HG03457 (cell line): ENCODE measurements at regions not wholly inside any gene's neighbourhood (a gene's known extent, or its start where the extent isn't known, plus 50 kb on each side); places are given as distances from the start of the nearest gene placed in this dataset.

Experiments used
- ATAC-seq: cut with Tn5 transposase; IDR thresholded peaks from one replicate; pipeline ENCODE4 v1.9.1; 2021; ENCODE audit warnings: moderate number of reproducible peaks; ENCODE audit not compliant: unreplicated experiment

DNA sequence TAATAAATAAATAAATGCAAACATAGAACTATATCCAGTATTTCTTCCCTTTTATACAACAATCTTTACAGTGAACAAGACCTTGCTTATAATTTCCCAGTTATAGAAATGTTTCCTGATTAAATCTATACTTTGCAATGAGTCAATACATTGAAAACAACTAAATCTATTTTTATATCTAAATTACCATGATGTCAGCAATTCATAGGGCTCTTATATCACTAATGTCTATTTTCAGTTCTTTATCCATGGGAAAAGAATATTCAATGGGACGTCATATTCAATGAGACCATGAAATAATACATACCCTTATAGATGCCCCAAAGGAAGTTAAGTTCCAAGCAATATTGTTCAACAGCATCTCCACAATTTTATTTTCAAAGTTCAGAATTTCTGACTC lies 359.9 kb downstream of the CASP12 start:
- no peak for ATAC-seq

DNA sequence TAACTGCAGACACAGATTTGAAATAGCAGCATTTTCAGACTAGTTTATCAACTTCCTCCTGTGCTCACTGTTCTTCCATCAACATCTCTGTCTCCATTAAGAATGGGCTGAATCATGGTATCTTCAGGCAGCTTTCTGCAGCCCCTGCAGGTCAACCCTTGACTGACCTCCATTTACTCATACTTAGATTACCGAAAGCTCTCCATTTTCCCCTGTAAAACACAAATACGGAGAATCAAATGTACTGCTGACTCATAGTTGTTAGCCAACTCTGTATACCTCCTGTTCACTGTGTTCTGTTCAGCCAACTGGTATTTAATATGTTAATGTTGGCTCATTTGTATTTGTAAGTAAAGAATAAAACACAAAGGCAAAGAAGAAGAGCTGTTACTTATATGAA lies 364.0 kb downstream of the CASP12 start:
- ATAC-seq, result no peak

DNA sequence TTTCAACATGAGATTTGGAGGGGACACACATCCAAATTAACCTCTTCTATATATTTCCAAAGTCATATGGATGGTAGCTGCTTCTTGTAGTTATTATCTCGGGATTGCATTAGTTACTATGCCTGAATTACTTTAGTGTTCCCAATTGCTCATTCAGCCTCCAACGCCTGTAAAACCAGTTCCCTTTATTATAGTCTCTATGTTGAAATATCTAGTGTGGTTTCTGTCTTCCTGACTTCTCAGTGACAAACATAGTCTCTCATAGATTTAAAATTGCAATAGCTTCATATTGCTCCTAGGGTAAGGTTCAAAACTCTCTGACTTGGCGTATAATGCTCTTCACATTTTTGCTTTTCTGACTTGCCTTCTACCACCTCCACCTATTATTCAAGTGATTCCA lies 366.4 kb downstream of the CASP12 start:
- ATAC-seq, result no peak

DNA sequence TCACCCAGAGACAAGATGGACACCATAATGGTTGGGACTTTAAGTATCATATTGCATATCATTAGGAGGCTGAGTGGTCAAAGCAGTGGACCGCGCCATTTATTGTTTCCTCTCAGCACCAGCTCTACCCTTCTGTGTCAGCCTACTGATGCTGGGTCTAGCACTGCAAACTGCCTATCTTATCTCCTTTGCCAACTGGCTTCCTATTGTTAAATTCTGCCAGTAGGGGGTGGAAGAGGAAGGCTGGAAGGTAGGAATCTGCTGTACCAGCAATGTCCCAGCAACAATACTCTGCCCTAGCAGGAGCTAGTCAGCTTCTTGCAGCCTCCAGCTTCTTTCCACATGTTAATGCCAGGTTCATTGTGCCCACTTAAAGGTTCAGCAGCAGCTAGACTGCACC lies 367.1 kb upstream of the PDGFD start:
- no peak for ATAC-seq

DNA sequence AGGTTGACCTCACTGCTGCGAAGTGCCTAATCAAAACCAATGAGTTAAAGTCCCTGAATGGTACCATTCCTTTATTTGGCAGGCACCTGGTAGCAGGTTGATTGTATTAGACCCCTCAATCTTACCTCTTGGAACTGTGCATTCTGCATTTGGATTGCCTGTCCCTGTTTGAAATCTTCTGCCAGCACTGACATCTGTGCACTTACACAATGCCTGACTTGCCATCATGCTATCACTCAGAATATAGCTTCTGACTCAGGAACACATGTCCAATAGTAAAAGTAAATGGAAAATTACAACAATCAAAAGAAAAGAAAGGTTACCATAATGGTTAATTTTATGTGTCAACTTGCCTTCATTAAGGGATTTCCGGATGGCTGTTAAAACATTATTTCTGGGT lies 366.0 kb upstream of the PDGFD start:
- ATAC-seq, result no peak

DNA sequence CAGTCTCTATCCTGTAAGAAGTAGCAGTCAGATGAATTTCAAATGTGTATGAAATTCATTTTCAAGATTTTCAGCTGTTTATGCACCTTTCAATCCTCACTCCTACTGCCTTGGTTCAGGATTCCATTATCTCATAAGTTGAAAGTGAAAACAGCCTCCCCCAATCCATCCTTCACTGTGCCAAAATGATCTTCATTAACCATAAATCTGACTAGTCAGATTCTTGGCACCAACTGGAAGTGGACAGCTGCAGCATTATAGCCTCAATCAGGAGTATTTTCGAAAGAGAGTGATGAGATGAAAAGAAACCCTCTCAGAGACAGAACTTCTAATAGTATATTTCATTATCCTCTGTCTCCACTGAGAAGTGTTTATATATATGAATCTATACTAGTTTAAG lies 365.3 kb upstream of the PDGFD start:
- ATAC-seq, result no peak

DNA sequence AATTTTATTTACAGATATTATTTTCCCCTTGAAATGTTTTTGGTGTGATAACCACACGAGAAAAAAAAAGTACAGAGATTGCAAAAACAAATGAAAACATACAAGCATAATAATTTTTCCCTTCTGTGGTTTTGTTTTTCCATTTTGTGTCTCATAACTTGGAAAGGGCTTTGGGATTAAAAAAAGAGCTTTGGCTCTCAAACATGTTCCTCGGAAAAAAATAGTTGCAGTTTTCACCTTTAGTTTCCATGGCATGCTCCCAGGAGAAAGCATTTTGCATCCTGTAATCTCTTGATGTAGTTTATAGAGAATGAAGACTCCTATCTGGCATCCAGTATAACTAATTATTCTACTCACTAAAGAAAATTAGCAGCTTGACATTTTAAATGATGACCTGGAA lies 362.1 kb upstream of the PDGFD start:
- no peak for ATAC-seq

DNA sequence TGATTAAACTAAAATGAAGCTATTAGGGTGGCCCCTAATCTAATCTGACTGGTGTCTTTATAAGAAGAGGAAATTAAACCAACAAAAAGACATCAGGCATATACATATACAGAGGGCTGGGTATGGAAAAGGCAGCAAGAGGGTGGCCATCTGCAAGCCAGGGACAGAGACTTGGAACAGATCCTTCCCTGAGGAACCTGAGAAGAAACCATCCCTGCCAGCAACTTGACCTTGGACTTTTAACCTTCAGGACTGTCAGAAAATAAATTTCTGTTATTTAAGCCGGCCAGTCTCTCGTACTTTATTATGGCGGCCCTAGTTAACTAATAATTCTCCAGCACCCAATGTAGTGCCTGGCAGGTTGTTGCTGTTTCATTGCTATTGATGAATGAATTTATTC lies 361.5 kb upstream of the PDGFD start:
- no peak for ATAC-seq

DNA sequence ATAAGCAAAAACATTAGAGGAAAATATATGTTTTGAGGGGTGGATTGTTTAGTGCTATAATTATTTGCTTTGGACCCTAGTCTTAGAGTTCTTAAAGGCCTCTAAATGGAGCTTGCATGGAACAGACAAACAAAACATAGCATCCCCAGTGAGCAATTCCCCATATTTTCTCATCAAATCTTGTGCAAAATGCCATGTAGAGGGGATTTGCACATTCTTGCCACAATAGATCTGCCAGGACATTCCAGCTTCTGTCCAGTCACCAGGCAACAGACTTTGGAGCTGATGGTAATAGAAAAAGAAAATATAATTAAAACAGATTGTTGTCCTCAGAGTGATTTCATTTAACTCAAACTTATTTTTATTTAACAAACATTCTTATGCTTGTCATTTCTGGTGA lies 360.3 kb upstream of the PDGFD start:
- ATAC-seq, result no peak

DNA sequence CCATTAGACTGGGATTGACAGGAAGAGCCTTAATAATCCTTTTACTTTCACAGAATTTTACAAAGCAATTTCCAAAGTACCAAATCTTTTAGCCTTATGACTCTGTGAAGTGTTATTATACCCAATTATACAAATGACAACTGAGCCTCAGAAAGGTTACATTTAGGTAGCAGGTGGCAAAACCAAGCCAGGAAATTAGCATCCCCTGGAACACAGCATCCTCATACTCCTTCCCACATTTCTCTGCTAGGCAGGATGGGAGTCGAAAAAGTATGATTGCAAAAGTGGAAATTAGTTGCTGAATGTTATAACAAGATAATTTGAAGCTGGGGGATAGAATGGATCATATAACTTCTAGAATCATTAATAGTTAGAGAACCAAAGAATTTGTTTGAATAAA lies 359.7 kb upstream of the PDGFD start:
- no peak for ATAC-seq

DNA sequence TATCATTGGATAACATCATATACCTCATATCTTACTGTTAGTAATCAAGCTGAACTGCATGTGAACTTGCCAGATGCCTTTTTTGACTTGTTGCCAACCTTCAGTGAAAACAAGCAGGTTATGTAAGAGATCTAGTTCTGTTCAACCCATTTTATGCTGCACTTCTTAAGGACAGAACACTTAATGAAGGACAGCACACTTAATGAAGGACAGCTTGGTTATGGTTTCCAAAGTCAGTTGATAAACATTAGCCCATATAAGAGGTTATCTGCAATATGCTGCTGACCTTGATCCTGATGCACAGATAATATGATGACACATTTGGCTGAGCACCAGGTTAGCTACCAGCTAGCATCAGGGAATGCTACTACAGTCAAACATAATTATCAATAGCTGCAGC lies 358.7 kb upstream of the PDGFD start:
- no peak for ATAC-seq

DNA sequence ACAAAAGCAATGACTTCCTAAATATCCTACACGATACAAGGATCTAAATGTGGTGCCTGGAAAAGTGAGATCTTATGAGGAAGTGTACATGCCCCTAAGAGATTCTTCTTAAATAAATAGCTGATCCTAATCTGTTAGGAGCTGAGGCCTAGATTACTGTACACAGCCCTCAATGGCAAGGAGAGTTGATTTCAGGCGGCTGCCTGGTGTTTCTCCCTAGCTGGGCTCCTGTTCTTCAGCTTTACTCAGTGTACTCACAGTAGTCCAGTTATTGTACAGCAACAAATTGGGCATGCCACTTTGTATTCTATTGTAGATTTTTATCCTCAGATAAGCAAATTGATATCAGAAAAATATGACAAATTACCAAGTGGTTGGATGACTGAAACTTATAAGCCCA lies 358.2 kb upstream of the PDGFD start:
- no peak for ATAC-seq

DNA sequence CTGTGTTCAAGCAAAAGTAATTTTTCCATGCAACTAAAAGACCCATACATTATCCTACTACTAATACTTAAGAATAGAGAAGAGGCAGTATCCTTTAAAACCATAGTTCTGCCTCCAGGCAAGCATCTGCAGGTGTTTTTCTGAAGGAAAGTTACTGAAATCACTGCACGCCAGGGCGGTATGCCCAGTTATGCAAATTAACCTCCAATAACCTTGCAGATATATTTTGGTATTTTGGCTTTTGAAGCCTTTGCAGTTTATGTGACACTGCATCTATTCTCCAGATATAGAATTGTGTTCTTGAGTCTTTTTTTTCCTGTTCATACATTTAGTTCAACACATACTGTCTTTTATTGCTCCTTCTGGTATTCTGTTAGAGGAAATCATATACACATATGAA lies 346.2 kb upstream of the PDGFD start:
- no peak for ATAC-seq

DNA sequence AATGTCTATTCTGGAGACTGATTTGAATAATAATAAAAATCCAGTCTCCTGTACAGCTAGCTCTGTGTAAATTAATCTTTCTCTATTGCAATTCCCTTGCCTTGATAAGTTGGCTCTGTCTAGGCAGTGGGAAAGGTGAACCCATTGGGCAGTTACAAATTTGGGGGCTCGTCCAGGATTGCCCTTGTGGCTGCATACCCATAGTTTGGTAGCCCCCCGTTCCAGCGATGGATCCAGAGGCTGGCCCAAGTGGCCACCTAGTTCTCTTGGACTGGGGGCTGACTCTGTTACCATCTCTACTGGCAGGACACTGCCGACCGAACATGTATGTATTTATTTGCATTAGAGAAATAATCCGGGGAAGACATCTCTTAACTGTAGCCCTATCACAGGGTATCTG lies 326.2 kb upstream of the PDGFD start:
- ATAC-seq, result no peak

DNA sequence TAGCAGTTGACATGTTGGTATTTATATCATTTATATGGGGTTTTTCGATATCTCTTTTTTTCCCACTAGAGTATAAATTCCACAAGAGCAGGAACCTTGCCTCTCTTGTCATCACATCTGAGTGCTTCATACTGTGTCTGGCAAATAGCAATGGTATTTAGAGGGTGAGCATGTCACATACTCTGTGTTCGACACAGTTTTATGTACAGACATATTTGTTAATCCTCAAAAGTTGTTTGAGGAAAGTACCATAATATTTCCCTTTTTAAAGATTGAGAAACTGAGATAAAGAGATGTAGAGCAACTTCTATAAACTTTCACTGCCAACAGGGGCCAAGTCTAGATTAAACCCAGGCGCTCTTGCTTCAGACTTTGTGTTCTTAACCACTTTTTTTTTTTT lies 324.6 kb upstream of the PDGFD start:
- ATAC-seq, result no peak

DNA sequence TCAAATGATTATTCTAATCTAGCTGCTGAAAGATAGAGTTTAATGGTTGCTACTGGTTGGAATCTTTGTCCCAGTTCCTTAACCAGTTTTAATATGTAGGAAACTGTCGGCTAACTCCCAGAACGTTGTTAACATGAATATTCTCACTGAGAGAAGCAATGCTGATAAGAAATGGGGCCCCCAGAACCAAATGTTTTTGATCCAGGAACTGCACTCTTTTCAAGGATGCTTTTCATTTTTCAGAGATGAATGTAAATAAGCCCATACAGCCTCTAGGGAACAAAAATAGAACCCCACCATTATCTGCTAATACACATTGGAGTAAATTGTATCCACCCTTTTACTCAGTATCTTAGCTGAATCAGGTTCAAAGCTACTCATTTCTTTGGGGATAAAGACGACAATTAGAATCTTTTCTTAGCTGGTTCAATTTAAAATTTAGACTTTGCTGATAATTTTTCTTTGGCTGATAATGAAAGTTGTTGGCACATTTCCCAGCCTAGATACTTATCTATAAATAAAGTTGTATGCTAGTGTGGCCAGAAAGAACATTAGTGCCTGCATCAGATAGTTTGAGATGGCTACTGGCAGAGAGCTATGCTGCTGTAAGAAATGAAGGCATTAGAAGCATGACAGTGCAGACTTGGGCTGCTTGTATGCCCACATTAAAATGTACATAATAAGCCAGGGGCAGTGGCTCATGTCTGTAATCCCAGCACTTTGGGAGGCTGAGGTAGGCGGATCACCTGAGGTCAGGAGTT lies 323.3 kb upstream of the PDGFD start:
- ATAC-seq, result no peak

DNA sequence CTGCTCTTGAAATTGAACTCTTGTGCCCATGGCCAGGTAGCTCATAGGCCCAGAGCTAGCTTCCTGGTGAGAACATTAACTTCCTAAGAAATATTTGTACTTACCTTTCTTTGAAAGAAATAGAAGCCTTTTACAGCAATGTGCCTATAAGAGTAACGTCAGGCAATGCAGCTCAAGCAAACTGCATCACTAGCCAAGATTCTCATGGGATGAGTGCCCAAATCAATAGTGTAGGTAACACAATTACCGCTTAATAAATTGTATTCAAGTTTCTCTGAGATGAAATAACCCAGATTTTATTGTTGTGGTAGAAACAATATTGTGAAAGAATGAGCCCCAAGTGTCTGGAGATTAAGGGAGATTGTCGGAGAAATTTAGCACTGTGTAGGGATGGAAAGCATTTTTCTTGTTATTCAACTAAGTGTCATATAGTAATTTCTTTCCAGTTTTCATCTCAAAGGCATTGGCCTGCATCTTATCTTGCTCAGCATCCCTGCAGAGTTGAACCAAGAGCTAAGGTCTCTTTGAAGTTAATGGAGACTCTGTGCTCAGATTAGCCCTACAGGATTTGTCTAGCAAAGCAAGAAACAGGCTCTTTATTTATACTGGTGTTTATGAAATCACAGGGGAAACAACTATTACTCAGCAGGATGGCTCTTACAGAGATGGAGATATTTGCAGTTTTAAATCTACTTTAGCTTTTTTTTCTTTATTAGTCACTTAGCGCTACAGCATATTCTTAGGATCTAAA lies 321.0 kb upstream of the PDGFD start:
- ATAC-seq, result no peak

DNA sequence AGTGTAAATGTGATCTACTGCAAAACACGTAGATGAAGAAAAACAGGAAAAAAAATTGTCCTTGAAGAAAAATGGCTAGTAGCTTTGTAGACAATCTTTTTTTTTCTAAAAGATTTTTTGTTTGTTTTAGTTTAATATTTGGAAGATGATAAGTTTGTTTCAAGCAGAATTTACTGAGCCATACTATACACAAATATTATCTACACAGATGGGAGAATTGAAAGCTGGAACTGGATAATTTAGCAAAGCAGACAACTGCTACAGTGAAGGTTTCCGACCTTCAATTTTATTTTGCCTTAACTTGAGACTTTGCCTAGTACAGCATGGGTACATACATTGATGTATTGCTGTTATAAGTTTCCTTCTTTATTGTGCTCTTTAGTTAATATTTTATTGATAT lies 313.0 kb upstream of the PDGFD start:
- ATAC-seq, result no peak

DNA sequence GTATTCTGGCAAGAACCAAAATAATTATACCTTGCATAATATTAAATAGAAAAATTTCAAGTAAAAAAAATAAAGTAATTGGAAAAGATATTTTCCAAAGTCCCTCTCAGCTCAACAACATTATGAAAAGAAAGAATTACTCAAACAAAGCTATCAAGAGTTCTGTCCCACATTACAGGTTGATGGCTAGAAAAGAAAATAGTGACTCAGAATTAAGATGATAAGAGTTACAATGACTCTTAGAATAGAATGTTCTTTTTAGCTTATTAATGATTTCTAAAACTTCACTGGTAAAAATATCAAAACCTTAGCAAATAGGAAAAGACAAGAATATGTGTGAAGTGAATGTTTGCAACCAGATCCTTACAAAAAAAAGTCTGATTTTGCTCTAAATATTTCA lies 312.5 kb upstream of the PDGFD start:
- no peak for ATAC-seq

DNA sequence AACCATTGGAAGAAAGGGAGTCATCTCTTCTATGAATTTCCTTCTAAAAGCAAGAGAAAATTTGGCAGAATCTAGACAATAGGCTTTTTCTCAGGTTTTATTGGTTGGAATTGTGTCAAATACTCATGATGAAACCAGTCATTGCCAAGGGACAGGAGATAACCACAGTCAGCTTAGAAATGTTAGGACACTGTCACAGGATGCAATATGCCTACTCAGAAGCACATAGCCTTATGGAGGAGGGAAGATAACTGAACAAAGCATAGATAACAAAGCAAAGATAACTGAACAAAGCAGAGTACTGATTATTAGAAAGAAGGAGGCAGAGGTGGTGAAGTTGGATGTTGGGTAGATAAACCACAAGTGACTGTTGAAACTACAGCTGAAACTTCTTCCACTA lies 303.5 kb upstream of the PDGFD start:
- ATAC-seq, result no peak

DNA sequence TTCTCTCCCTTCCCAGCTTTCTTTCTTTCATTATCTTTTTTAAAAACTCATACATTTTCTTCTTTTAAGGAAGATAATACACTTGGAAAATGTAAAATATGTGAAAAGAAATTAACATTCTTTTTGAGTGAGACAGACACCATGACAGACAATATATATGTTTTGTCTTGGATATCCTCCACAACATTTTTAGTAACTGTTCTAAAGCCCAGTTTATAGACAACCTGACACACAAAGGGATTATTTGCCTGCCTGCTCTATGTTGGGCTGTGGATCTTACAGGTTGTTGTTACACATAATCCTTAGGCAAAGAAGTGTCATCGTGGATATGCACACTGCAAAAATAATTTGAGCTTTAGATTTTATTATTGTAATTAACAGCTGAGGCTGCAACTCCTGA lies 301.4 kb upstream of the PDGFD start:
- ATAC-seq, result no peak

DNA sequence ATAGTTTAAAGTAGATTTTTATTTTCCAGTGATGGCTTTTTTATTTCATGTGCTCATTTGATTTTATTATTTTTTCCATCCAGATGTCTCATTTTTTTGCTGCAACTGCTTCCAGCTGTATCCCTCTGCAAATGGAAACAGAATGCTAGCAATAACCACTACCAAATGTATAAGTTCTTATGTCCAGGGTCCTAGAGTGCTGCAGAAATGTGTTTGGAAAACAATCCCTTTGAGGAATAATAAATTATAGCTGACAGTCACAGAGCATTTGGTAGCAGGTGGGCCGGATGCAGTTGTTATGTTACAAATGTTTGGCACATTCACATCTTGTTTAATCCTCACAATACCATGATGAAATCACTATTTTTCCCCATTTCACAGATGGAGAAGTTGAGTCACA lies 300.7 kb upstream of the PDGFD start:
- no peak for ATAC-seq

DNA sequence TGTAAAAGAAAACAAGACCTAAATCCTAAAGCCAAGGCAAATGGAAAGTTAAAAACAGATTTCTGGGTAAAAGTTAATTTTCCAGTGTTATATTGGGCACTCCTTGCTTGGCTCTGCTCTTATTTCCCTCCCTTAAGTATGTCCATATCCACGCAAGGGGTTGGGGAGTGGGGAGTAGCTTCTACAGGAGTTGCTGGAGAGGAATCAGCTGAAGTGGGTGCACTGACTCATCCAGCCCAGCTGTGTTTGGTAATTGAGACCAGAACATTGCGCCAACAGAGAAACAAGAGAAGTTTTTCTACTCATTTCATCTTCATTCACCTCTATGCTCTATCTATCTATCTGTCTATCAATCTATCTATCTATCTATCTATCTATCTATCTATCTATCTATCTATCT lies 298.4 kb upstream of the PDGFD start:
- no peak for ATAC-seq
